K562 (cell line): ENCODE measurements at regions not wholly inside any gene's neighbourhood (a gene's known extent, or its start where the extent isn't known, plus 50 kb on each side); places are given as distances from the start of the nearest gene placed in this dataset.

Experiments
- ATAC-seq: fragments of 200-7000 bp; cut with Tn5 transposase; 3 replicates; pipeline ENCODE4 v1.9.1; 2020; ENCODE audit warnings: moderate library complexity
- BruUV-seq: library from RNA; stranded (reverse); fragments of 400-500 nt; replicated peaks from 2 replicates; lab custom pipeline; 2021; lab: Mats Ljungman, UMichigan
- CTCF ChIA-PET: fragments of 300-600 bp; formaldehyde crosslinking; extraction: SDS; loops from one replicate; lab custom pipeline; 2021; ENCODE audit warnings: low intra/inter-chr PET ratio; lab: Yijun Ruan, JAX
- POLR2A ChIA-PET: fragments of 300-600, 350-650 bp; sonication (Branson Sonifier 250); formaldehyde crosslinking; extraction: SDS; loops from one replicate; lab custom pipeline; 2021; ENCODE audit warnings: antibody characterized with exemption, inconsistent platforms; lab: Yijun Ruan, JAX
- DNase-seq, 4 experiments: peaks; one replicate each; pipeline versions ENCODE4 v3.0.0 to v3.0.0-alpha.2; 2011 to 2018; ENCODE audit warnings: low spot score in 3 of 4, mixed read lengths in 3 of 4; ENCODE audit errors: extremely low read depth in 1 of 4
- FAIRE-seq: peaks from 2 replicates; lab custom pipeline; 2011; peaks lifted over from hg19 to GRCh38; lab: Jason Lieb, UNC
- H2AFZ ChIP-seq: 2 replicates; pipeline ENCODE4 v1.6.0; 2011; ENCODE audit warnings: low read depth, low read length, control low read depth, inconsistent platforms
- H3K27ac ChIP-seq: fragments of 200-600 bp; 3 replicates; pipeline ENCODE4 v1.8.0; 2011; ENCODE audit warnings: low read depth, mild to moderate bottlenecking, control low read depth, inconsistent platforms, low read length, moderate library complexity, mixed read lengths; ENCODE audit errors: extremely low read depth
- H3K27me3 ChIP-seq, 2 experiments: fragments of 300-600 bp in 1 of 2; 2 replicates in 1 of 2; 3 replicates in 1 of 2; pipeline versions ENCODE4 v1.6.0 to v1.8.0; 2011; ENCODE audit warnings: inconsistent platforms in 2 of 2, low read length in 2 of 2, mild to moderate bottlenecking in 1 of 2, mixed read lengths in 1 of 2, moderate library complexity in 1 of 2; ENCODE audit not compliant: control insufficient read depth in 2 of 2, insufficient read depth in 2 of 2
- H3K36me3 ChIP-seq: fragments of 300-600 bp; 3 replicates; pipeline ENCODE4 v1.8.0; 2011; ENCODE audit warnings: mild to moderate bottlenecking, low read length, inconsistent platforms; ENCODE audit not compliant: control insufficient read depth, insufficient read depth
- H3K4me1 ChIP-seq, 2 experiments: fragments of 200-600 bp in 1 of 2; replicated peaks in 1 of 2; 2 replicates in 1 of 2; 3 replicates in 1 of 2; pipeline versions ENCODE4 v1.5.1 to v1.8.0; 2011; ENCODE audit warnings: inconsistent platforms in 2 of 2, low read length in 2 of 2, mild to moderate bottlenecking in 1 of 2, mixed read lengths in 1 of 2, moderate library complexity in 1 of 2; ENCODE audit not compliant: control insufficient read depth in 2 of 2, insufficient read depth in 2 of 2
- H3K4me2 ChIP-seq: 2 replicates; pipeline ENCODE4 v1.6.1; 2011; ENCODE audit warnings: low read length, control low read depth, inconsistent platforms, mixed read lengths; ENCODE audit not compliant: insufficient read depth
- H3K4me3 ChIP-seq: fragments of 200-600 bp; sonication (generic), shearing (Covaris generic); 2 replicates; pipeline ENCODE4 v1.5.1; 2016; ENCODE audit warnings: control low read depth, inconsistent platforms
- H3K79me2 ChIP-seq: fragments of 200-600 bp; 3 replicates; pipeline ENCODE4 v1.8.0; 2011; ENCODE audit warnings: low read length, inconsistent platforms; ENCODE audit not compliant: control insufficient read depth, insufficient read depth
- H3K9ac ChIP-seq, 2 experiments: 2 replicates each; pipeline versions ENCODE4 v1.6.0 to v1.6.1; 2011; ENCODE audit warnings: low read depth in 2 of 2, low read length in 2 of 2, control low read depth in 1 of 2, inconsistent platforms in 1 of 2, mild to moderate bottlenecking in 1 of 2, mixed read lengths in 1 of 2; ENCODE audit not compliant: insufficient read depth in 1 of 2
- H3K9me1 ChIP-seq: one replicate; pipeline ENCODE4 v1.6.0; 2011; ENCODE audit warnings: inconsistent platforms, mild to moderate bottlenecking, low read length, moderate library complexity; ENCODE audit not compliant: control insufficient read depth, insufficient read depth
- H3K9me3 ChIP-seq: replicated peaks from 2 replicates; pipeline ENCODE4 v1.5.1; 2011; ENCODE audit warnings: low read depth, low read length, inconsistent platforms; ENCODE audit not compliant: control insufficient read depth, insufficient read depth
- H4K20me1 ChIP-seq: replicated peaks from 2 replicates; pipeline ENCODE4 v1.6.1; 2011; ENCODE audit warnings: low read length, inconsistent platforms, mixed read lengths; ENCODE audit not compliant: control insufficient read depth, insufficient read depth
- ADNP ChIP-seq: fragments of 200-800 bp; sonication (Bioruptor generic); IDR thresholded peaks from 2 replicates; pipeline ENCODE4 v1.6.1; 2016; ENCODE audit warnings: missing genetic modification characterization, missing compliant biosample characterization
- E4F1 ChIP-seq: fragments of 250-450 bp; sonication (Bioruptor Pico); IDR thresholded peaks from 2 replicates; pipeline ENCODE4 v1.5.0; 2021; ENCODE audit warnings: mild to moderate bottlenecking, borderline replicate concordance
- FOXP4 ChIP-seq: sonication (generic); formaldehyde crosslinking; IDR thresholded peaks from 2 replicates; pipeline ENCODE4 v1.8.0; 2022; ENCODE audit warnings: mild to moderate bottlenecking, missing genetic modification reagents, borderline replicate concordance
- KDM5B ChIP-seq: fragments of 200-600 bp; sonication (generic); IDR thresholded peaks from 2 replicates; pipeline ENCODE4 v1.6.1; 2012; ENCODE audit warnings: low read depth, mild to moderate bottlenecking, moderate library complexity, low read length, control low read depth, inconsistent platforms; ENCODE audit not compliant: insufficient replicate concordance
- NEUROD1 ChIP-seq: fragments of 150-350 bp; IDR thresholded peaks from 2 replicates; pipeline ENCODE4 v1.6.1; 2014; ENCODE audit warnings: borderline replicate concordance, low read length, low read depth; ENCODE audit not compliant: partially characterized antibody
- SAFB ChIP-seq: fragments of 200-400 bp; formaldehyde crosslinking; IDR thresholded peaks from 2 replicates; pipeline ENCODE4 v1.6.1; 2017; ENCODE audit warnings: low read depth, low read length, borderline replicate concordance
- SMARCC2 ChIP-seq: fragments of 450-650 bp; IDR thresholded peaks from 2 replicates; pipeline ENCODE4 v1.6.1; 2017; ENCODE audit warnings: antibody characterized with exemption, moderate library complexity, mild to moderate bottlenecking, low read depth
- SOX6 ChIP-seq: fragments of 450-650 bp; IDR thresholded peaks from 2 replicates; pipeline ENCODE4 v1.6.1; 2014; ENCODE audit warnings: mild to moderate bottlenecking
- TCFL5 ChIP-seq: fragments of 250-450 bp; sonication (Bioruptor Pico); conservative IDR thresholded peaks from 2 replicates; pipeline ENCODE4 v1.6.1; 2021; ENCODE audit warnings: mild to moderate bottlenecking, moderate library complexity, matching md5 sums
- YY1 ChIP-seq, 3 experiments: IDR thresholded peaks; 2 replicates each; pipeline ENCODE4 v1.6.1; 2011; ENCODE audit warnings: low read length in 2 of 3, mild to moderate bottlenecking in 2 of 3, moderate library complexity in 2 of 3, borderline replicate concordance in 1 of 3, control low read depth in 1 of 3, low read depth in 1 of 3; ENCODE audit not compliant: insufficient read depth in 3 of 3, insufficient replicate concordance in 2 of 3, control insufficient read depth in 1 of 3, insufficient read length in 1 of 3; ENCODE audit errors: extremely low read depth in 1 of 3
- ZFPM2 ChIP-seq: fragments of 250-450 bp; sonication (Bioruptor Pico); IDR thresholded peaks from 2 replicates; pipeline ENCODE4 v1.5.1; 2022; ENCODE audit warnings: mild to moderate bottlenecking
- ZKSCAN8 ChIP-seq: fragments of 200-800 bp; sonication (Bioruptor generic); IDR thresholded peaks from 2 replicates; pipeline ENCODE4 v1.6.1; 2016; ENCODE audit warnings: missing genetic modification characterization, missing compliant biosample characterization
- ZNF217 ChIP-seq: sonication (generic); formaldehyde crosslinking; IDR thresholded peaks from 2 replicates; pipeline ENCODE4 v1.8.0; 2022; ENCODE audit warnings: mild to moderate bottlenecking, missing genetic modification reagents
- ZNF589 ChIP-seq: fragments of 200-800 bp; sonication (Bioruptor generic); IDR thresholded peaks from 2 replicates; pipeline ENCODE4 v1.6.1; 2016; ENCODE audit warnings: low read depth, missing genetic modification characterization, missing compliant biosample characterization
- WGBS: fragments of 100-300 bp; shearing (Covaris generic); methylation state at CpG from one replicate; pipeline ENCODE4 v1.1.6; 2016; ENCODE audit warnings: low coverage, mixed read lengths; ENCODE audit not compliant: insufficient coverage; ENCODE audit errors: missing lambda C conversion rate; 5-methylcytosine and 5-hydroxymethylcytosine counted together
- in situ Hi-C: fragments of 300-500 bp; cut with MboI; formaldehyde crosslinking; loops from 4 replicates; pipeline ENCODE4 v1.15.0; 2018; ENCODE audit warnings: inconsistent platforms, mixed read lengths
- intact Hi-C: fragments of 100-400 bp; cut with micrococcal nuclease; formaldehyde crosslinking; loops from 2 replicates; pipeline ENCODE4 v1.14.2; 2022

- FAIRE-seq (no peak), DNase-seq (no peak), ATAC-seq (no peak)
- H3K4me2 ChIP-seq = no peak overlapping the region
- no peaks in the 10 kb centered on the region for H3K9me3 ChIP-seq
- H3K27me3 ChIP-seq = peaks cover 0 to 6% of the 10 kb centered on the region in 2 experiments; a peak in 1 of 5 replicates
- POLR2A ChIA-PET = interaction anchor here (0.6 to 0.8 kb wide), 2 partner anchors 41 to 572 kb away, joined by 3 to 4 read pairs; no protein-coding TSS in a partner anchor
- no peak for TF ChIP-seq KDM5B
- TF ChIP-seq ADNP (tag) = no peak
- TF ChIP-seq ZNF589 = no peak
- TF ChIP-seq TCFL5 (CRISPR knock-in tag) = no peak
- no peak for TF ChIP-seq YY1 (IDR thresholded peaks at IDR 0.05; ENCODE audit: borderline replicate concordance in 1 of 3, control insufficient read depth in 1 of 3, extremely low read depth in 1 of 3, insufficient read depth in 3 of 3, insufficient read length in 1 of 3, insufficient replicate concordance in 2 of 3, low read depth in 1 of 3, low read length in 2 of 3)
- TF ChIP-seq ZFPM2 = no peak
- TF ChIP-seq NEUROD1 = no peak
- no peak for TF ChIP-seq FOXP4 (CRISPR knock-in tag)
- no peak for TF ChIP-seq ZKSCAN8
- no peak for TF ChIP-seq SMARCC2
- no peak for TF ChIP-seq SOX6
- TF ChIP-seq ZNF217 (CRISPR knock-in tag) = no peak
- TF ChIP-seq E4F1 (CRISPR knock-in tag) = no peak
- TF ChIP-seq SAFB = no peak
- intact Hi-C loops (no loop called here), in situ Hi-C loops (no loop called here)
- no peaks in the 10 kb centered on the region; a peak in 2 of 5 replicates for H3K4me1 ChIP-seq
- no TSS peak for BruUV-seq
- peak overlapping the region; percentile 68 for H2AFZ ChIP-seq
- WGBS = 15% methylated on average over 4 of the region's 4 CpGs
- H3K9ac ChIP-seq = no peak overlapping the region
- H3K4me3 ChIP-seq = no peak overlapping the region
- H3K79me2 ChIP-seq = no peaks in the 10 kb centered on the region
- H4K20me1 ChIP-seq = no peaks in the 10 kb centered on the region
- H3K36me3 ChIP-seq = no peaks in the 10 kb centered on the region
- no peak overlapping the region for H3K27ac ChIP-seq
- no peaks in the 10 kb centered on the region for H3K9me1 ChIP-seq
- CTCF ChIA-PET = no interaction called here
These were observed 221.0 kb upstream of the BCOR start for GRCh38 chrX:40318801-40319200.
